Fibroblast of the aortic adventitia (primary cell): ENCODE measurements at regions not wholly inside any gene's neighbourhood (a gene's known extent, or its start where the extent isn't known, plus 50 kb on each side); places are given as distances from the start of the nearest gene placed in this dataset.

Experiments used
- DNase-seq: peaks from one replicate; pipeline ENCODE4 v3.0.0-alpha.2; 2010; ENCODE audit warnings: low read depth
- H3K4me3 ChIP-seq: 2 replicates; pipeline ENCODE4 v1.5.1; 2011; ENCODE audit warnings: low read depth, mild to moderate bottlenecking, control low read depth, low read length, moderate library complexity
- CTCF ChIP-seq: IDR thresholded peaks from 2 replicates; pipeline ENCODE4 v1.5.1; 2011; ENCODE audit warnings: mild to moderate bottlenecking, low read length, control low read depth, inconsistent platforms; ENCODE audit not compliant: insufficient read depth

- no peak overlapping the region for H3K4me3 ChIP-seq
- TF ChIP-seq CTCF: no peak
- peak; percentile 96 for DNase-seq
Observed at GRCh38 chr4:128571747-128572146, 237.8 kb upstream of the JADE1 start.

GRCh38 chr4:128570387-128570975 lies 239.0 kb upstream of the JADE1 start:
- TF ChIP-seq CTCF: no peak
- no peak overlapping the region for H3K4me3 ChIP-seq
- peak; percentile 68 for DNase-seq

- no peak for DNase-seq
- no peak overlapping the region for H3K4me3 ChIP-seq
- no peak for TF ChIP-seq CTCF
Observed at GRCh38 chr4:128566693-128567092, 242.8 kb upstream of the JADE1 start.

GRCh38 chr4:128565565-128566186 lies 243.8 kb upstream of the JADE1 start:
- H3K4me3 ChIP-seq: no peak overlapping the region
- DNase-seq: peak; percentile 25

GRCh38 chr4:128565054-128565453 lies 244.4 kb upstream of the JADE1 start:
- DNase-seq: no peak
- no peak for TF ChIP-seq CTCF
- no peak overlapping the region for H3K4me3 ChIP-seq

More at GRCh38 chr4:128565565-128566186, 243.8 kb upstream of the JADE1 start:
- TF ChIP-seq CTCF: peak; percentile 43

GRCh38 chr4:128564081-128564630 lies 245.3 kb upstream of the JADE1 start:
- no peak overlapping the region for H3K4me3 ChIP-seq
- no peak for TF ChIP-seq CTCF
- no peak for DNase-seq
